HG03280 (cell line): ENCODE measurements at regions not wholly inside any gene's neighbourhood (a gene's known extent, or its start where the extent isn't known, plus 50 kb on each side); places are given as distances from the start of the nearest gene placed in this dataset.
"Not testable (repeated sequence)": the region's sequence is repeated elsewhere in the genome, so short reads cannot be mapped to it uniquely, and the experiment has no call there.

Experiments used
- ATAC-seq: cut with Tn5 transposase; IDR thresholded peaks from one replicate; pipeline ENCODE4 v1.9.1; 2021; ENCODE audit warnings: mild to moderate bottlenecking, moderate library complexity; ENCODE audit not compliant: unreplicated experiment

GRCh38 chr1:54475357-54475881 lies 69.2 kb upstream of the SSBP3 start:
- no peak for ATAC-seq

GRCh38 chr1:54474310-54475251 lies 68.4 kb upstream of the SSBP3 start:
- ATAC-seq: no peak

- no peak for ATAC-seq
Observed at GRCh38 chr1:54471588-54471987, 65.4 kb upstream of the SSBP3 start.

GRCh38 chr1:54469444-54469843 lies 63.2 kb upstream of the SSBP3 start:
- not testable (repeated sequence) for ATAC-seq

GRCh38 chr1:54468288-54469084 lies 62.3 kb upstream of the SSBP3 start:
- not testable (repeated sequence) for ATAC-seq

GRCh38 chr1:54465351-54465811 lies 59.2 kb upstream of the SSBP3 start:
- ATAC-seq: no peak

- no peak for ATAC-seq
Observed at GRCh38 chr1:54464477-54465146, 58.4 kb upstream of the SSBP3 start.

GRCh38 chr1:54464031-54464476 lies 57.9 kb upstream of the SSBP3 start:
- ATAC-seq: no peak

- ATAC-seq: no peak
Observed at GRCh38 chr1:54463259-54464030, 57.3 kb upstream of the SSBP3 start.

GRCh38 chr1:54462597-54463258 lies 56.5 kb upstream of the SSBP3 start:
- ATAC-seq: no peak

- ATAC-seq: no peak
Observed at GRCh38 chr1:54461731-54462596, 55.8 kb upstream of the SSBP3 start.

GRCh38 chr1:54460861-54461387 lies 54.7 kb upstream of the SSBP3 start:
- ATAC-seq: no peak

GRCh38 chr1:54460351-54460750 lies 54.2 kb upstream of the SSBP3 start:
- ATAC-seq: no peak

GRCh38 chr1:54459726-54460191 lies 53.6 kb upstream of the SSBP3 start:
- no peak for ATAC-seq

GRCh38 chr1:54459140-54459539 lies 52.9 kb upstream of the SSBP3 start:
- ATAC-seq: no peak

- ATAC-seq: no peak
Observed at GRCh38 chr1:54456921-54457529, 50.8 kb upstream of the SSBP3 start.

GRCh38 chr1:54456361-54456760 lies 50.2 kb upstream of the SSBP3 start:
- no peak for ATAC-seq
